Hepatocyte (in vitro differentiated cells): ENCODE measurements at regions not wholly inside any gene's neighbourhood (a gene's known extent, or its start where the extent isn't known, plus 50 kb on each side); places are given as distances from the start of the nearest gene placed in this dataset.

ENCODE experiments used
- DNase-seq: peaks from one replicate; pipeline ENCODE4 v3.0.0-alpha.2; 2016; ENCODE audit warnings: low spot score
- H2AFZ ChIP-seq: fragments of 200-600 bp; sonication (generic); 2 replicates; pipeline ENCODE4 v1.6.0; 2016; ENCODE audit warnings: antibody characterized with exemption, mild to moderate bottlenecking
- H3K27ac ChIP-seq: fragments of 200-600 bp; sonication (generic); 2 replicates; pipeline ENCODE4 v1.5.1; 2016; ENCODE audit warnings: mild to moderate bottlenecking
- H3K27me3 ChIP-seq: fragments of 200-600 bp; sonication (generic); 2 replicates; pipeline ENCODE4 v1.6.1; 2016
- H3K36me3 ChIP-seq: fragments of 200-600 bp; sonication (generic); replicated peaks from 2 replicates; pipeline ENCODE4 v1.5.1; 2016; ENCODE audit warnings: low read depth; ENCODE audit not compliant: insufficient read depth
- H3K4me1 ChIP-seq: fragments of 200-600 bp; sonication (generic); 2 replicates; pipeline ENCODE4 v1.5.1; 2016; ENCODE audit warnings: mild to moderate bottlenecking, moderate library complexity; ENCODE audit not compliant: insufficient read depth
- H3K4me2 ChIP-seq: fragments of 200-600 bp; sonication (generic); 2 replicates; pipeline ENCODE4 v1.6.0; 2016
- H3K4me3 ChIP-seq: fragments of 200-600 bp; sonication (generic); 2 replicates; pipeline ENCODE4 v1.5.1; 2016; ENCODE audit warnings: mild to moderate bottlenecking
- H3K79me2 ChIP-seq: fragments of 200-600 bp; sonication (generic); 2 replicates; pipeline ENCODE4 v1.6.0; 2017; ENCODE audit warnings: mild to moderate bottlenecking
- H3K9me2 ChIP-seq: fragments of 200-600 bp; sonication (generic); replicated peaks from 2 replicates; pipeline ENCODE4 v1.6.0; 2017; ENCODE audit warnings: mild to moderate bottlenecking; ENCODE audit not compliant: insufficient read depth
- H3K9me3 ChIP-seq: fragments of 200-600 bp; sonication (generic); 2 replicates; pipeline ENCODE4 v1.5.1; 2016; ENCODE audit warnings: low read depth, mild to moderate bottlenecking
- H4K20me1 ChIP-seq: fragments of 200-600 bp; sonication (generic); 2 replicates; pipeline ENCODE4 v1.6.0; 2016; ENCODE audit warnings: mild to moderate bottlenecking; ENCODE audit not compliant: insufficient read depth, poor library complexity, severe bottlenecking
- CTCF ChIP-seq: fragments of 200-600 bp; sonication (generic); IDR thresholded peaks from 2 replicates; pipeline ENCODE4 v1.5.1; 2016; ENCODE audit warnings: antibody characterized with exemption, mild to moderate bottlenecking; ENCODE audit not compliant: poor library complexity
- EZH2 ChIP-seq: fragments of 200-600 bp; sonication (generic); IDR thresholded peaks from 2 replicates; pipeline ENCODE4 v1.6.1; 2016; ENCODE audit warnings: antibody characterized with exemption, mild to moderate bottlenecking, borderline replicate concordance
- EZH2phosphoT487 ChIP-seq: fragments of 200-600 bp; sonication (generic); IDR thresholded peaks from one replicate; pipeline ENCODE4 v1.6.1; 2018; ENCODE audit warnings: antibody characterized with exemption, mild to moderate bottlenecking, low read depth, moderate library complexity; ENCODE audit not compliant: unreplicated experiment, severe bottlenecking
- WGBS: methylation state at CpG from one replicate; pipeline ENCODE4 v1.1.6; 2016; ENCODE audit warnings: low lambda C conversion rate; ENCODE audit errors: missing lambda C conversion rate; 5-methylcytosine and 5-hydroxymethylcytosine counted together

DNA sequence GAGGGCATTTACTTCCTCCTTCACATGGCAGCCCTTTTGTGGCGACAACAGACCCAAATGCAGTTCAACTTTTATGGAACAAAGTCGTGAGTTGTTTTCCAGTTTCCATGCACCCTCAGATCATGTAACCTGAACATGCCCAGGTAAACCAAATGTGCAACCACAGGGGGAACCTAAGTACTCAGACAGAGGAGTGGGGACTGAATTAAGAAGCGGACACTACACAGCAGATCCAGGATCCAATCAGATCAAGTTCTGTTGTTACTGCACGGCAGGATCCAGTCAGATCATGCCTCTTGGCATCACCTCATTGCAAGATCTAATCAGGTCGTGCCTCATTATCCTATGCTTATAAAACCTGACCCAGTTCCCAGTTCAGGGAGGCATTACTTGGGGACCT, 115.7 kb downstream of the MATN1 start:
- H3K36me3 ChIP-seq: no peaks in the 10 kb centered on the region
- H4K20me1 ChIP-seq: no peaks in the 10 kb centered on the region
- H3K9me3 ChIP-seq: no peaks in the 10 kb centered on the region
- no peaks in the 10 kb centered on the region for H3K9me2 ChIP-seq
- no peak overlapping the region for H3K4me3 ChIP-seq
- TF ChIP-seq EZH2phosphoT487 (no peak), CTCF (no peak), EZH2 (no peak)
- H3K4me2 ChIP-seq: no peak overlapping the region
- 85% methylated on average over 5 of the region's 5 CpGs for WGBS
- H2AFZ ChIP-seq: no peak overlapping the region
- DNase-seq: no peak
- H3K27me3 ChIP-seq: no peaks in the 10 kb centered on the region
- H3K79me2 ChIP-seq: no peaks in the 10 kb centered on the region
- no peaks in the 10 kb centered on the region for H3K4me1 ChIP-seq
- no peak overlapping the region for H3K27ac ChIP-seq

DNA sequence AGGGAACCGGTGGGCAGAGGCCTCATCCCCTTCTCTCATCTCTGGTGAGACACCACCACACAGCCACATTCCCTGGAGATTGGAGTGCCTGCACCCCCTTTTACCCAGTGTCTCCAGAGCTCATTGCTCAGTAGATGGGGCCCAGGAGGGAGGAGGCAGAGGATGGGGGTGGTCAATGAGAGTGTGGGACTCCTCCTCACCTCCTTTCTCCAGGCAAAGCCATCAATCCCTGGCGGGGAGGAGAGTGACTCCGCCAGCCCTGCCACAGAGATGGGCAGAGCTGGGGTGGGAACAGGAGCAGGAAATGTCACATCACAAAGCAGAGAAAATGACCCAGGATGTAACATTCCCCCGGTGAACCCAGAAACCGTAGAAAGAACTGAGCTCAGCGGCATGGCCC, 117.2 kb downstream of the MATN1 start:
- Histone ChIP-seq H3K36me3 (no peaks in the 10 kb centered on the region), H3K79me2 (no peaks in the 10 kb centered on the region), H3K9me2 (no peaks in the 10 kb centered on the region), H3K4me2 (no peak overlapping the region), H3K4me1 (no peaks in the 10 kb centered on the region), H2AFZ (no peak overlapping the region), H3K27ac (no peak overlapping the region), H4K20me1 (no peaks in the 10 kb centered on the region), H3K4me3 (no peak overlapping the region), H3K27me3 (no peaks in the 10 kb centered on the region), H3K9me3 (no peaks in the 10 kb centered on the region)
- WGBS: 67% methylated on average over 6 of the region's 6 CpGs
- DNase-seq: no peak
- TF ChIP-seq EZH2: no peak
- no peak for TF ChIP-seq CTCF
- no peak for TF ChIP-seq EZH2phosphoT487

- no peak overlapping the region for H2AFZ ChIP-seq
- H4K20me1 ChIP-seq: no peaks in the 10 kb centered on the region
- no peak overlapping the region for H3K4me2 ChIP-seq
- TF ChIP-seq EZH2: no peak
- TF ChIP-seq EZH2phosphoT487: no peak
- no peak for TF ChIP-seq CTCF
- no peaks in the 10 kb centered on the region for H3K4me1 ChIP-seq
- no peak overlapping the region for H3K4me3 ChIP-seq
- WGBS: 77% methylated on average over 8 of the region's 8 CpGs
- no peak for DNase-seq
- H3K9me2 ChIP-seq: no peaks in the 10 kb centered on the region
- H3K9me3 ChIP-seq: no peaks in the 10 kb centered on the region
- H3K27ac ChIP-seq: no peak overlapping the region
- H3K36me3 ChIP-seq: no peaks in the 10 kb centered on the region
- no peaks in the 10 kb centered on the region for H3K79me2 ChIP-seq
- no peaks in the 10 kb centered on the region for H3K27me3 ChIP-seq
Observed at GRCh38 chr1:30605441-30605920, 117.9 kb downstream of the MATN1 start.

- WGBS: 87% methylated on average over 6 of the region's 6 CpGs
- H3K79me2 ChIP-seq: no peaks in the 10 kb centered on the region
- no peak overlapping the region for H2AFZ ChIP-seq
- no peak for TF ChIP-seq EZH2phosphoT487
- no peak for TF ChIP-seq CTCF
- TF ChIP-seq EZH2: no peak
- H3K9me3 ChIP-seq: no peaks in the 10 kb centered on the region
- no peaks in the 10 kb centered on the region for H4K20me1 ChIP-seq
- H3K36me3 ChIP-seq: no peaks in the 10 kb centered on the region
- no peaks in the 10 kb centered on the region for H3K4me1 ChIP-seq
- no peak for DNase-seq
- no peaks in the 10 kb centered on the region for H3K27me3 ChIP-seq
- no peak overlapping the region for H3K4me3 ChIP-seq
- no peak overlapping the region for H3K4me2 ChIP-seq
- no peaks in the 10 kb centered on the region for H3K9me2 ChIP-seq
- no peak overlapping the region for H3K27ac ChIP-seq
Observed at GRCh38 chr1:30604801-30605440, 118.5 kb downstream of the MATN1 start.
